A549 (cell line): ENCODE measurements at regions not wholly inside any gene's neighbourhood (a gene's known extent, or its start where the extent isn't known, plus 50 kb on each side); places are given as distances from the start of the nearest gene placed in this dataset.

ENCODE experiments used
- CEBPB ChIP-seq, 2 experiments: fragments of >200 bp in 1 of 2; sonication (Bioruptor Twin) in 1 of 2; formaldehyde crosslinking in 1 of 2; IDR thresholded peaks; 2 replicates each; pipeline ENCODE4 v1.6.1; 2012 to 2016
- JUN ChIP-seq, 2 experiments: fragments of >200 bp; sonication (Bioruptor Twin); formaldehyde crosslinking; IDR thresholded peaks; 2 replicates in 1 of 2; 3 replicates in 1 of 2; pipeline ENCODE4 v1.6.1; 2016 to 2017
- PHF8 ChIP-seq: fragments of 200-600 bp; sonication (generic); IDR thresholded peaks from 2 replicates; pipeline ENCODE4 v1.6.1; 2016; ENCODE audit warnings: low read depth, mild to moderate bottlenecking, antibody characterized with exemption, moderate library complexity, borderline replicate concordance
- POLR2A ChIP-seq: IDR thresholded peaks from 2 replicates; pipeline ENCODE4 v1.6.1; 2012; ENCODE audit warnings: mild to moderate bottlenecking, low read length
- RAD21 ChIP-seq, 2 experiments: fragments of >200 bp in 1 of 2; sonication (Bioruptor Twin) in 1 of 2; formaldehyde crosslinking in 1 of 2; IDR thresholded peaks in 1 of 2; conservative IDR thresholded peaks in 1 of 2; 2 replicates in 1 of 2; 3 replicates in 1 of 2; pipeline ENCODE4 v1.6.1; 2012 to 2018; ENCODE audit warnings: inconsistent platforms in 1 of 2
- RCOR1 ChIP-seq: fragments of 150-350 bp; IDR thresholded peaks from 2 replicates; pipeline ENCODE4 v1.6.1; 2014; ENCODE audit warnings: antibody characterized with exemption, low read length, low read depth
- SMC3 ChIP-seq: fragments of >200 bp; sonication (Bioruptor Twin); formaldehyde crosslinking; IDR thresholded peaks from 3 replicates; pipeline ENCODE4 v1.6.1; 2018; ENCODE audit warnings: inconsistent platforms
- ZNF302 ChIP-seq: fragments of 250-450 bp; sonication (Bioruptor Pico); IDR thresholded peaks from 2 replicates; pipeline ENCODE4 v1.9.0; 2021; ENCODE audit warnings: inconsistent platforms, mild to moderate bottlenecking, moderate library complexity
- TF ChIP-seq, protein P1 (sequence below): fragments of >200 bp; sonication (Bioruptor Twin); formaldehyde crosslinking; IDR thresholded peaks from 3 replicates; pipeline ENCODE4 v1.5.1; 2016

- TF ChIP-seq PHF8 (no peak), RAD21 (conservative IDR thresholded peaks at IDR 0.05 in 1 of 2, IDR thresholded peaks at IDR 0.05 in 1 of 2) (no peak), RCOR1 (no peak), JUN (IDR thresholded peaks at IDR 0.05) (no peak), ZNF302 (CRISPR knock-in tag) (no peak), POLR2A (no peak), SMC3 (no peak), CEBPB (IDR thresholded peaks at IDR 0.05) (no peak)
- TF ChIP-seq, protein P1, sequence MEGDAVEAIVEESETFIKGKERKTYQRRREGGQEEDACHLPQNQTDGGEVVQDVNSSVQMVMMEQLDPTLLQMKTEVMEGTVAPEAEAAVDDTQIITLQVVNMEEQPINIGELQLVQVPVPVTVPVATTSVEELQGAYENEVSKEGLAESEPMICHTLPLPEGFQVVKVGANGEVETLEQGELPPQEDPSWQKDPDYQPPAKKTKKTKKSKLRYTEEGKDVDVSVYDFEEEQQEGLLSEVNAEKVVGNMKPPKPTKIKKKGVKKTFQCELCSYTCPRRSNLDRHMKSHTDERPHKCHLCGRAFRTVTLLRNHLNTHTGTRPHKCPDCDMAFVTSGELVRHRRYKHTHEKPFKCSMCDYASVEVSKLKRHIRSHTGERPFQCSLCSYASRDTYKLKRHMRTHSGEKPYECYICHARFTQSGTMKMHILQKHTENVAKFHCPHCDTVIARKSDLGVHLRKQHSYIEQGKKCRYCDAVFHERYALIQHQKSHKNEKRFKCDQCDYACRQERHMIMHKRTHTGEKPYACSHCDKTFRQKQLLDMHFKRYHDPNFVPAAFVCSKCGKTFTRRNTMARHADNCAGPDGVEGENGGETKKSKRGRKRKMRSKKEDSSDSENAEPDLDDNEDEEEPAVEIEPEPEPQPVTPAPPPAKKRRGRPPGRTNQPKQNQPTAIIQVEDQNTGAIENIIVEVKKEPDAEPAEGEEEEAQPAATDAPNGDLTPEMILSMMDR, result no peak
Measured at GRCh38 chr10:4771554-4772201, 54.3 kb upstream of the AKR1E2 start.
